HG03575 (cell line): ENCODE measurements at regions not wholly inside any gene's neighbourhood (a gene's known extent, or its start where the extent isn't known, plus 50 kb on each side); places are given as distances from the start of the nearest gene placed in this dataset.
A peak's percentile ranks its signal among the peaks of the same experiment; 100 is the strongest.
"Not testable (repeated sequence)": the region's sequence is repeated elsewhere in the genome, so short reads cannot be mapped to it uniquely, and the experiment has no call there.

ENCODE experiments used
- ATAC-seq: cut with Tn5 transposase; IDR thresholded peaks from one replicate; pipeline ENCODE4 v1.9.1; 2021; ENCODE audit not compliant: unreplicated experiment, insufficient number of reproducible peaks, low FRiP score; ENCODE audit errors: extremely low read depth

DNA sequence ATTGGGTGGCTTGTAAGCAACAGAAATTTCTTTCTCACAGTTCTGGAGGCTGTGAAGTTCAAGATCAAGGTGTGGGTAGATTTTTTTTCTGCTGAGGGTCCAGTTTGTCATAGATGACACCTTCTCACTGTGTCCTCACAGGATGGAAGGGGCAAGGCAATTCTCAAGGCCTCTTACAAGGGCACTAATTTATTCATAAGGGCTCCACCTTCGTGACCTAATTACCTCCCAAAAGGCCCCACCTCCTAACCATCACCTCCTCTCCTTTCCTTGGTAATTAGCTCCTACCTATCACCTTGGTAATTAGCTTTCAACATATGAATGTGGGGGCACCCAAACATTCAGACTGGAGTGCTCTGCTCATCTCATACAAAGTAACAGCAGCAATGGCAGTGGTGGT, 92.3 kb upstream of the CD44 start:
- ATAC-seq: no peak

DNA sequence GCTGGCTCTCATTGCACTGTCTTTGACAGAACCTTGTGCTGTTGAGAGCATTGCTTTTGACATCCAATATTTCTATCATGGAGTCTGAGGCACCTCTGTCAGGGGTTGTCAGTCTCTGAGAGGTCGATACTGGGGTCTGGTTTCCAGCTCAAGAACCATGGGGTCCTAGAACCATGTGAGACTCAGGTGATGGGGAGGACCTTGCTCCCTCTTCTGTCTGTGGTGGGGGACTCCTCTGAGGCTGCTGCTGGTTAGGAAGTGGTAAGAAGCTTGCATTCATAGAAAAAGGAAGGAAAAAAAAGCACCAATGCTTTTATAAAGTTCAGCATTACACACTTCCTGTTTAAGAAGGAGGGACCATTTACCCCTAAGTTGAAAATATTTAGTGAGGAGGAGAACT, 91.8 kb upstream of the CD44 start:
- ATAC-seq: no peak

DNA sequence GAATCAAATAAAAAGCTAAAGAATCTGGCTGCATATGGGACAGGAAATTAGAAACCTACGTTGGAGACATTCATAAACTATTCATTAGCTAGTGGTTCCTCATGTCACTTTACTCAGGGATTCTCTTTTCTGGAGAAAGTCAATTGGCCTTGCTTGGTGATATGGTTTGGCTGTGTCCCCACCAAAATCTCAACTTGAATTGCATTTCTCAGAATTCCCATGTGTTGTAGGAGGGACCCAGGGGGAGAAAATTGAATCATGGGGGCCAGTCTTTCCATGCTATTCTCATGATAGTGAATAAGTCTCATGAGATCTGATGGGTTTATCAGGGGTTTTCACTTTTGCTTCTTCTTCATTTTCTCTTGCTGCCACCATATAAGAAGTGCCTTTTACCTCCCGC, 91.2 kb upstream of the CD44 start:
- ATAC-seq: no peak

DNA sequence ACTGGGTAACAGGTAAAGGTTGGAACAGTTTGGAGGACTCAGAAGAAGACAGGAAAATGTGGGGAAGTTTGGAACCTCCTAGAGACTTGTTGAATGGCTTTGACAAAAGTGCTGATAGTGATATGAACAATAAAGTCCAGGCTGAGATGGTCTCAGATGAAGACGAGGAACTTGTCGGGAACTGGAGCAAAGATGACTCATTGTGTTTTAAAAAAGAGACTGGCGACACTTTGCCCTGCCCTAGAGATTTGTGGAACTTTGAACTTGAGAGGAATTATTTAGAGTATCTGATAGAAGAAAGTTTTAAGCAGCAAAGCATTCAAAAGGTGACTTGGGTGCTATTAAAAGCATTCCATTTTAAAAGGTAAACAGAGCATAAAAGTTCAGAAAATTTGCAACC, 90.6 kb upstream of the CD44 start:
- not testable (repeated sequence) for ATAC-seq

DNA sequence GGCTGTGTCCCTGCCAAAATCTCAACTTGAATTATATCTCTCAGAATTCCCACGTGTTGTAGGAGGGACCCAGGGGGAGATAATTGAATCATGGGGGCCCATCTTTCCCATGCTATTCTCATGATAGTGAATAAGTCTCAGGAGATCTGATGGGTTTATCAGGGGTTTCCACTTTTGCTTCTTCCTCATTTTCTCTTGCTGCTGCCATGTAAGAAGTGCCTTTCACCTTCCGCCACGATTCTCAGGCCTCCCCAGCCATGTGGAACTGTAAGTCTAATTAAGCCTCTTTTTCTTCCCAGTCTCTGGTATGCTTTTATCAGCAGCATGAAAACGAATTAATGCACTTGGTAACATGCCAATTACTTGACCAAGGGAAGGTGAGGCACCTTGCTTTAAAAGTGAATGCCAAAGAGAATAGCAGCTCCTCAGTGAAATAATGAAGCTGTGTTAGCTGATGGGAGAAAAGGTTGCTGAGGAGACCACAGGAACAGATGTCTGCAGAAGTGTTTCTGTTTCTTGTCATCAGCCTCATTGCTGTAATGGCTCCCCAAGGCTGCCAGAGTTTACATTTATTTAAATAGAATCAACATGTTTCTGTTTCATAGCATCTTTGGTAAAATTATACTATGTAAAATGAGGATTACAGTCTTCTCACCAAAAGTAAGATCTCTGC, 89.0 kb upstream of the CD44 start:
- no peak for ATAC-seq

DNA sequence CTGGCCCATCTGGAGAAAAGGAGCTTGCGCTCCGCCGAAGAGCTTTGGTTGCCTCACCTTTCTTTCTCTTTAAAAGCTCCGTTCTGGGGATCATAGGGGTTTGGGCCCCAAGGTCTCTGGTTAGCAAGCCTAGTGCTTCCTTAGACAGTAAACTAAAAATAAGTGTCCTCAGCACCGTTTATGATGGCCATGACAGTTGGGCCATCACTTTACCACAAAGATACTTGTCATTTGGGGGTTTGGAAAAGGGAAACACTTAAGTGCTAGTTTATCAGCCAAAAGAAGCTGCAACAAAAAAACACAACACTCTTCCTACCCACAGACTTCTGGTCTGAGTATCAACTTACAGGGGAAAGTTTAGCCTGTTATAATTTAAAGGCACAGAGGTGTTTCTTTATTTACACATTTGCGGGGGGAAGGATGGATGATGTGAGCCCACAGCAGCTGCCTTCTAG, 88.4 kb upstream of the CD44 start:
- no peak for ATAC-seq

DNA sequence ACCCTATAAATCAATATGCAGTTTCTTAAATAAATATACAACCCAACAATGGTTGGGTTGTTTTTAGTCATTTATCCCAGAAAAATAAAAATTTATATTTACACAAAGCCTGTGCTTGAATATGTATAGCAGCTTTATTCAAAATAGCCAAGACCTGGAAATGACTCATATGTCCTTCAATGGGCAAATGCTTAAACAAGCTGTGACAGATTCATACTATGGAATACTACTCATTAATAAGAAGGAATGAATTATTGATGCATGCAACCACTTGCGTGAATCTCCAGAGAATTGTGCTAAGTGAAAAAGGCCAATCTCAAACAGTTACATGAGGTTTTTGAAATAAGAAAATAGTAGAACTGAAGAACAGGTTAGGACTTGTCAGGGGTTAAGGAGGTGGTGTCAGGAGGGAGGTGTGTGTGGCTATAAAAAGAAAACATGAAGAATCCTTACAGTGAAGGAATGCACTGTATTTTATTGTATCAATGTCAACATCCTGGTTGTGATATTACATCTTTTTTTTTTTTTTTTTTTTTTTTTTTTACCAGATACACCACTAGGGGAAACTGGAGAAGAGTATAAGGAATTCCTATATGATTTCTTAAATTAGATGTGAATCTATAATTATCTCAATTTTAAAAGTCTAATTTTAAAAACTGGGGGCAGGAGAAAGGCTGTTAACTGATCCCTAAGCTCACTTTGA, 82.4 kb upstream of the CD44 start:
- no peak for ATAC-seq

DNA sequence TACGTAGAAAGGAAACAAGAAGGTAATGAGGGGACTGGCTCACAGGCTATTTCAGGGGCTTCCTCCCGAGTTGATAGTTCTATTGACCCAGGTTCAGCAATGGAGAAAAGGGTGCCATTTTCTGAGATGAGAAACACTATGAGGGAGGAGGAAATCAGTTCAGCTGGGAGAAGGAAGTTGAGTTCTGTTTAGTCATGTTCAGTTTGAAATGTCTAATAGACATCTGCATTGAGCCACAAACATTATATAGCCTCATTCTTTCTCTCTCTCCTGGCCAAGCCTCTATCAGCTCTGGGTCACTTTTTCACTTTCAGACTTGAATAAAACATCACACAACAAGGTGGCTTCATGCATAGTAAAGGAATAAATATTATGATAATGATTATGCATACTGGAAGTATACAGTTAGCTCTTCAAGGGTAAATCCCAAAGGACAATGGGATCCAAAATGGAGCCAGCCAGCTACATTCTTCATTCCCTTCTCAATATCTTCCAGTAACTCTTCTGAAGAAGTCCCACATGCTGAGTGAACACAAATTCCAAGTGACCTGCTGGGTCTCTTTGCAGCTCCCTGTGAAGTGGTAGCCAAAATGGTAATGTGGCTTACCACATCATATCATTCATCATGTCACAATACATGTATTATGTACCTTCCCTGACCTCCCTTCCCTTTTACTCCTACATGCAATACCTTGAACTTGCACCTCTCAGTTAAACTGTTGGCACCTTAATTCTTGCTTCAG, 80.9 kb upstream of the CD44 start:
- ATAC-seq: no peak

DNA sequence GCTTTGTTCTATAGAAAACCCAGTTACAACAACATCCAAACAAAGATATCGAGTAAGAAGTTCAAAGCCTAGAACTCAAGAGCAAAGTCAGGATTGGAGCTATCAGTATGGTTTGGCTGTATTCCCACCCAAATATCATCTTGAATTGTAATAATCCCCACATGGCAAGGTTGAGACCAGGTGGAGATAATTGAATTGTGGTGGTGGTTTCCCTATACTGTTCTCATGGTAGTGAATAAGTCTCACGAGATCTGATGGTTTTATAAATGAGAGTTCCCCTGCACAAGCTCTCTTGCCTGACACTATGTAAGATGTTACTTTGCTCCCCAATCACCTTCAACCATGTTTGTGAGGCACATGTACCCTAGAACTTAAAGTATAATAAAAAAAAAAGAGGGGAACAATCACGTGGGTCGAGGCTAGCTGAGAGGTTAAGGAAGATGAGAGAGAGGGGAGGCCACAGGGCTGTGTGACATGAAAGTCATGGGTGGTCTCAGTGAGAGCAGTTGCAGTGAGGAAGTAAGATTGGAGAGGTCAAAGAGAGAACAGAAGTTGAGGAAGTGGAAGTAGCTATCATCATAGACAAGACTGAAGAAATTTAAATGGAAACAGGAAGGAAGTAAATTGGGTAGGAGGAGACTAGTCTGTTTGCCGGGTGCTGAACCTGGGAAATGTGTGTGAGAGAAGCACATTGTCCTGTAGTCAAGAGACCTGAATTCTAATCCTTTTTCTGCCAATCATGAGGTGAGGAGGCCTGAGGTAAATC, 80.1 kb upstream of the CD44 start:
- no peak for ATAC-seq

DNA sequence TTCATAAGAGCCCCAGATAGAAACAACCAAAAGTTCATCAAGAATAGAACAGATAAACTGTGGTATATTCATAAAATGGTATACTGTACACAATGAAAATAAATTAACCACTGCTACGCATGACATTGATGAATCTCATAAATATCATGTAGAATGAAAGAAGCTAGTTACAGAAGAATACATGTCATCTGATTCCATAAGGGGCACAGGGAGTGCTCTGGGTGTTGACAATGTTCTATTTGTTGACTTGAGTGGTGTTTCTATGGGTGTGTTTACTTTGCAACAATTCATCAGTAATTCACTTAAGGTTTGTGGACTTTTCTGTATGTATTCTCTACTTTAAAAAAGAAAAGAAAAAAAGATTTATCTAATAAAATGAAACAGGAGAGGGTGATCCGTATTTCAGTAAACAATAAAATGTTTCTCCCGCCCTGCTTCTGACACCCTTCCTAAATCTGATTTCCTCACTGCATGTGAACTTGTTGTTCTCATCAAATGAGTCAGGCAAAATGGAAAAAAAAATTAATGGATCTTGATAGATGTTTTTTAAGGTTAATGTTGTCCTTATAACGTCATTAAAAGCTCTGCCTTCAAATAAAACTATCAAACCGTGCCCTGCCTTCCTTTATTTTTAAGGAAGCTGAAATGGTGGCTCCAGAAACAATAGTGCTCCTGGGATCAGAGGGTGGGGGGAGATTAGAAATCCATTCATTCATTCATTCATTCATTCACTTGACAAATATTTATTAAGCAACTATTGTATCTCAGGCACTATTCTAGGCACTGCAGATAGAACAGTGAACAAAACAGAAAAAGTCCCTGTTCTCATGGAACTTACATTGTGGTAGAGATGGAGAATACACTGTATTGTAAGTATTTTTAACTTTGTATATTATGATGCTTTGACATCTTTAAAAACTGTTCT, 77.2 kb upstream of the CD44 start:
- ATAC-seq: no peak

DNA sequence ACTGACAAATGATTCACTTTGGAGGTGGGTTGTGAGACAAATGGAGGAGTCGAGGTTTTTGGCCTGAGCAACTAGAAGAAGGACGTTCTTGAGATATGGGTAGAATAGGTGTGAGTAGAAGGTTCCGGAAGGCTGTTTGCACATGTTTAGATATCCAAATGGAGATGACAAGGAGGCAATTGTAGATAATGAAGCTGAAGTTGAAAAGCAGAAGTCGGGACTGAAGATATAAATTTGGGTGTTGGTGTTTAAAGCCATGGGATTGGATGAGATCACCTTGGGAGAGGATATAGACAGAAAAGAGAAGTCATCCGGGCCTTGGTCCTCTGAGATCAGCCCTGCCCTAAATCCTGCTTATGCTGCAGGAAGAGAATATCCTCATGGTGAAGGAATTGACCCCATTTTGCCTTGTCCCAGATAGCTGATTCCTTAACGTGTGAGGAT, 75.5 kb upstream of the CD44 start:
- ATAC-seq: no peak

DNA sequence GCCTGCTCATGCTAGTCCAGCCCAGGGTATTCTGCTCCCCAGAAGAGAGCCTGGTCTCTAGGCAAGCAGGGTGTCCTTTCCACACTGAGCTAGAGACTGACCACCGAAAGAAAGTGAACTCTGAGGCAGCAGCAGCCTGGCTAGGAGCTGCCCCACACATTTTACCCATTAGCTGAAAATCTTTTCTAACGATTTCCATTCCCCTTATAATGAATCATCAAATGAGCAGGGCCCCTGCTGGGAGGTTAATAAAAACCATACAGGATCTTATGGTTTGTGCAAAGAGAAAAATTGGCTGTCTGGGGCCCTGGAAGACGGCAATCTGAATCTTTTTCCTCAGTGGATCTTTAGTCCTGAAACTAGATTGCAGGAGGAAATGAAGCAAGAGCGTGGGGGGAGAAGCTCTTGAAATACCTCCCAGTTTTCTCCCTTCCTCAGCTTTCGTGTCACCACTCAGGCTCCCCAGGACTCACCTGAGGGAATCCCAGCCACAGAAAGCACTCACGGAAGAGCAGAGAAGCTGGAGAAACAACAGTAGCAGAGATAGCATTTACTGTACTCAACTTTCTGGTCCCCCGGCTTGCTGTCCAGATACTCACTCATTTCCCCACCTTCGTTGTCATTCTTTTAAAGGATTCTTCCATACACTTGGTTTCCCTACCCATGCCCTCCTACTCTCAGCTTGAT, 74.7 kb upstream of the CD44 start:
- no peak for ATAC-seq

DNA sequence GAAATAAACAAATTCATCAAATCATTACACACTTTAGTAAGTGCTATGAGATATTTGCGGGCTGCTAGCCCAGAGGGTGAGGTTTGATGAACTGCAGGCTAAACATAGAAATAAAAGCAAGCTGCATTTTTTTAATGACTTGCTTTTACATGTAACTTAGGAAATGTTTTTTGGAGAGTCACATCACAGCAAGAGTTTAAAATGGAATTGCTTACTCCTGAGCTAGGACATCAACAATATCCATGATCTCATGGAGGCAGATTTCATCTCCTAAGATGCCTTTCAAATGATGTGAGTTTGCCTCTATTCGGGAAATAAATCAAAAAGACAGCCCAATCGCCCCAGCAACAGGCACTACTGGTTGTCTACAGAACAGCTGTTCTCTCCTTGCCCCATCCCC, 73.4 kb upstream of the CD44 start:
- ATAC-seq: no peak

DNA sequence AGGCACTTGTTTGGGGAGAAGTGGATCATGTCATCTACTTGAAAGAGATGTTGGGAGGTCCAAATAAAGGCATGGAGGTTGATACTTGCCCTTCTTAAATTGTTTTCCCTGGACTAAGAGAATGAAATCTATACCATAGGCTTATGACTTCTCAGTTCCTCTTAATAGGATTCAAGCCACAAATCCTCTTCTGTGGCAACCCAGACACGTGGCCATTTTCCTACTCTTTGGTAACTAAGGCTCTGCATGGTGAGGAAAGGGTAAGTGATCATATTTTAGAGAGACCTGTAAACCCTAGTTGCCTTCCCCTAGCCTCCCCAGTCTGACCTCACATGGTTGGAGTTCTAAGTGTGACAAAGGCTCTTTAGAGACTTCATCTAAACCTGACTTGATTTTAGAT, 72.9 kb upstream of the CD44 start:
- ATAC-seq: no peak

DNA sequence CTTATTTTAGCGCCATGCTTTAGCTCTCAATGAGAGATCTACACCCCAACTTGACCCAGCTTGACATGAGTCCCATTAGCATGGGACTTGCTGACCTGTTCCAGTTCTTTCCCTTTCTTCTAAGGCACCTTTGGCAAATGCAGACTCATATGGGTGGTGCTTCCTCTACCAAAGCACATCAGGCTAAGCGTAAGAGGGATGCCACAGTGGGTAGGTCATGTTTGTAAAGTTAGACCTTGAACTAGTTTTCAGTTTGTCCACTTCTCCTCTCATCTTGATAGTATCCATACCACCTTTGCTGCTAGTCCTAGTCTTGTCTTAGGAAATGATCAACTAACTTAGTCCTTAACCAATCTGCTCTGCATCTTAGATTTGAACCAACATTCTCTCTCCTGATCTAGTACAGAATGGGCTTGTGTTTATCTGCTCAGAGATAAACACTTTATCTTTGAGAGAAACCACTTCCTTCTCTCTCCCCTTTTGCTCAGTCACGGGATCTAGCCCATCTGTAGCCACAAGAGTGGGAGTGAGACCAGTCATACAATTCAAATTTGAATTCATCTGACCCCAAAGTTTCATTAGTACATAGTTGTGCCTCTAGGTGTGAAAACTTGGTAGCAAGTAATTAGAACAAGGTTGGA, 72.1 kb upstream of the CD44 start:
- ATAC-seq: peak; percentile 34

DNA sequence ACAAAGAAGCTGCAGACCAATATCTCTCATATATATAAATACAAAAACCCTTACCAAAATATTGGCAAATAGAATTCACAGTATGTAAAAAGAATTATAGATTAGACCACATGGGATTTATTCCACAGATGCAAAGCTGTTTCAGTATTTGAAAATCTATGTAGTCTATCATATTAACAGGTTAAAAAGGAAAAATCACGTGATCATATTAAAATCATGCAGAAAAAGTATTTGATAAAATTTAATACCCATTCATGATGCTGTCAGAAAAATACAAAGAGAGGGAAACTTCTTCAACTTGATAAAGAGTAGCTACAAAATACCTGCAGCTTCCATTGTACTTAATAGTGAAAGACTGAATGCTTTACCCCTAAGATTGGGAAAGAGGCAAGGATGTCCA, 67.2 kb upstream of the CD44 start:
- no peak for ATAC-seq

DNA sequence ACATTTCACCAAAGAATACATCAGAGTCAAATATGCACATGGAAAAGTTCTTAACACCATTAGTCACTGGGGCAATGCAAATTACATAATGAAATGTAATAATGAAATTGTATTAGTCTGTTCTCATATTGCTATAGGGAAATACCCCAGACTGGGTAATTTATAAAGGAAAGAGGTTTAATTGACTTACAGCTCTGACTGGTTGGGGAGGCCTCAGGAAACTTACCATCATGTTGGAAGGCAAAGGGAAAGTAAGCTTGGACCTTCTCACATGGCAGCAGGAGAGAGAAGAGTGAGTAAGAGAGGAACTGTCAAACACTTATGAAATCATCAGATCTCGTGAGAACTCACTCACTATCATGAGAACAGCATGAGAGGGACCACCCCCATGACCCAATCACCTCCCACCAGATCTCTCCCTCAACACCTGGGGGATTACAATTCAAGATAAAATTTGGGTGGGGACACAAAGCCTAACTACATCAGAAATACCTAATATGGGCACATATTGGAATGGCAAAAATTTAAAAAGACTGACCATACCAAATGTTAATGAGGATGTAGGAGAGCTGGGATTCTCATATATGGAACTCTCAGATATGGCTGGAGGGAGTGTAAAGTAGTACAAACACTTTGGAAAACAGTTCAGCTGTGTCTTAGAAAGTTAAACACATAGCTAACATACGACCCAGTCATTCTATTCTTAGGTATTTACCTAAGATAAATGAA, 65.1 kb upstream of the CD44 start:
- ATAC-seq: no peak
